HG03097 (cell line): ENCODE measurements at regions not wholly inside any gene's neighbourhood (a gene's known extent, or its start where the extent isn't known, plus 50 kb on each side); places are given as distances from the start of the nearest gene placed in this dataset.

Experiments
- ATAC-seq: cut with Tn5 transposase; IDR thresholded peaks from one replicate; pipeline ENCODE4 v1.9.1; 2021; ENCODE audit not compliant: unreplicated experiment, low FRiP score

DNA sequence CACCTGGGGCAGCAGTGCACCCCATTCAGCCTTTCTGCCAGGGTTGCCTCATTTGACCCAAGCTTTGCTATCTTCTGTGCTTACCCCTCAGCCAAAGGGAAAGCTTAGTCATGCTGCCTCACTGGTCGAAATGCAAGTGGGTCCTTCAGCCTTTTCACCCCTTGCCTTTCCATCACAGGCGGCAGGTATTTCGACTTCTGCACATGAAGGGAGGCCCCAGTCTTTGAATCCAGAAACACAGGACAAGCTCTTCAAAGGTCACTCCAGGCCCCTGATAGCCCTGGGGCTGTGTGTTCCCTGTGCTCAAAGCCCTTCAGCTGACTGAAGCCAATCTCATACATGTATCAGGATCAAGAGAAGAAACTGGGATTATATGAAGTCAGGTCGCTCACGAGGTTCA, 129.7 kb downstream of the SNX19 start:
- no peak for ATAC-seq

DNA sequence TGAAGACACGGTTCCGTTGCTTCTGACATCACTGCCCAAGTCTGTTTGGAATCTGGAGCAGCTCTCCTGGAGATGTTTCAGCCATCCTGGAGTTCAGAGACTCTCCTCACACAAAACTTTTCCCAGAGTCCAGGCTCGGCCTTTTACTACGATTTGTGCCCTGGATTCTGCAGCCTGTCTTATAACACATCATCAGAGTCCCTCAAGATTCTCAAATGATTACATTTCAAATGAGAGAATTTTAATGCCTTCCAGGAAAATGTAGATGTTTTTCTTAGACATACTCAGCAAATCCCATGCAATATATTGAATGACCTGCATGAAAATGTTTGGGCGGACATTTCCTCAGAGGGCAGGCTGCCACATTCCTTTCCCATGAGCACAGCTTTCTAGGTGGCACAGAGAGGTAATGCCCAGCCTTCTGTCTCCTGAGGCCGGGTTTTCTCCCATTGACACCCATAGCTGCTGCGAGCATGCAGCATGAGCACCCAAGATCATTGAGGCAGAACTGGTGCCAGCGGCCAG, 129.1 kb downstream of the SNX19 start:
- no peak for ATAC-seq

DNA sequence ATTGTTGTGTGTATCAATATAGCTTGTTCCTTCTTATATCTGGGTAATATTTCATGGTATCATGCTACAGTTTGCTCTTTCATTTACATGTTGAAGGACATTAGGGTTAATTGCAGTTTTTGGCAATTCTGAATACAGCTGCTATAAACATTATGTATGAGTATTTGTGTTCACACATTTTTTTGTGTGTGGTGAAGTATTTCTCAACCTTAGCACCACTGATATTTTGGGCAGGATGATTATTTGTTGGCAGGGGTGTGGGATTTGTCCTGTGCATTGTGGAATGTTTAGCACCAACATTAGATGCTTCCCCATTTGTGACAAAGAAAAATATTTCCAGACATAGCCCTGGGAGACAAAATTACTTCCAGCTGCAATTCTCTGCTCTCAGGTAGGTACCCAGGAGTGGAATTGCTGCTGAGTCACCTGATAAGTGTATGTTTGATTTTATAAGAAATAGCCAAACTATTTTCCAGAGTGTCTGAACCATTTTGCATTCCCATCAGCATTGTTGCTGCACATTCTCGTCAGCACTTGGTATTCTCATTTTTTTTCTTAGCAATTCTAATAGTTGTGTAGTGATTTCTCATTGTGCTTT, 128.2 kb downstream of the SNX19 start:
- ATAC-seq: no peak

DNA sequence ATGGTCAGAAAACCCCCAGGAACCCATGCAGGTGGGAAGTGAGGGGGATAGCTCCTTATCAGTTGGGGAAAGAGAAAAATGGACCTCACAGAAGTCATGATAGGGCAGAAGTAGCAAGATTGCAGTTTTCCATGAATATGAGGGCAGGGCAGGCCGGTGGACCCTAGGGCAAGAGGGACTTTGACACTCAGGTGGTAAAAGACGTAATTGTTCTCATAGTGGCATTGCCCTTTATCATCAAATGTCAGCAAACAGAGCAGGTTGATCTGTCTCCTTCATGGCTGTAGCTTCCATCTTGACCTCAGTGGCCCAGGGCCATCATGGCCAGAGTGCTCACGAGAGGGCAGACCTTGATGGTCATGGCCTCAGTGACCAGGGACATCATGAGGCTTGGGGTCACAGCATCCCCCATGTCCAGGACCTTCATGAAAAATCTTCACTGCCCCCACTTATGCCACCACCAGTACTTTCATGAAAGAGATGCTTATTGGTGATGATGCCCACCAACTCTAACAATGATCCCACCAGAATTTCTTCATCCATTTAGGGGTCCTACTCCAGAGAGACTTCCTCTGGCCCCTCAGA, 127.1 kb downstream of the SNX19 start:
- no peak for ATAC-seq

DNA sequence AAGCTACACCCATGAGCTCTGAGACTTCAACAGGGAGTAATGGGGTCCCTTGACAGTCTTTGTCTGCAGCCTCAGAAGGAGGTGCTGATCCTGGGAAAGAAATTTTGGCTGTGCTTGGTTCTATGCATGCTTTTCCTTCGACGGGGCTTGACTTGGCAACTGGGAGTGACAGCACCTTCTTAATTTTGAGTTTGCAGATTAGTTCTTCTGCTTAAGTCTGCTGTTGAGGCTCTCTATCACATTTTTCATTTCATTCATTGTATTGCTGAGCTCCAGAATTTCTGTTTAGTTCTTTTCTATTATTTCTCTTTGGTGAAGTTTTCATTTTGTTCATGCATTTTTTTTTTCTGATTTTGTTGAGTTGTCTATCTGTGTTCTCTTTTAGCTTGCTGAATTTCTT, 125.6 kb downstream of the SNX19 start:
- no peak for ATAC-seq

DNA sequence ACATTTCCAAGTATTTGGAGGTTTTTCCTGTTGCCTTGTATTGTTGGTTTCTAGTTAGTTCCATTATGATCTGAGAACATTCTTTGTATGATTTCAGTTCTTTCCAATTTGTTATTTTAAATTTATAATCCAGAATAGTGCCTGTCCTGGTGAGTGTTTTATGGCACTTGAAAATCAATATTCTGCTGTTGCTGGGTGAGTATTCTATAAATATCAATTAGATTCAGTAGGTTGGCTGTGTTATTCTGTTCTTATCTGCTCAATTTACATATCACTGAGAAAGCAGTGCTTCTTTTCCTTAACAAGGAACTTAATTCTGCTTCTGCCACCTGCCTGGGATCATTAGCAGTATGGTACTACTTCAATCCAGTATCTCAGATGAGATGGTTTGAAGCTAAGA, 123.5 kb downstream of the SNX19 start:
- ATAC-seq: no peak

DNA sequence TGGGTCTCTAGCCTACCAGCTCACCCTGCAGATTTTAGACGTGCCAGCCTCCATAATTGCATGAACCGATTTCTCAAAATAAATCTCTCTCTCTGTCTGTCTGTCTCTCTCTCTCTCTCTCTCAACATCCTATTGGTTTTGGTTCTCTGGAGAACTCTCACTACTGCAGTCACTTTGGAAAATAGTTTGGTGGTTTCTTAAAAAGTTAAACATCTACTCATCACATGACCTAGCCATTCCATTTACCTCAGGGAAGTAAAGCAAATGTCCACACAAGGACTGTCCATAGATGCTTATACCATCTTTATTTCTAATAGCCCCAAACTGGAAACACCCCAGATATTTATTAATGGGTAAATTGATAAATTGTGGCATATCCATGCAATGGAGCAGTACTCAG, 119.5 kb downstream of the SNX19 start:
- ATAC-seq: no peak

DNA sequence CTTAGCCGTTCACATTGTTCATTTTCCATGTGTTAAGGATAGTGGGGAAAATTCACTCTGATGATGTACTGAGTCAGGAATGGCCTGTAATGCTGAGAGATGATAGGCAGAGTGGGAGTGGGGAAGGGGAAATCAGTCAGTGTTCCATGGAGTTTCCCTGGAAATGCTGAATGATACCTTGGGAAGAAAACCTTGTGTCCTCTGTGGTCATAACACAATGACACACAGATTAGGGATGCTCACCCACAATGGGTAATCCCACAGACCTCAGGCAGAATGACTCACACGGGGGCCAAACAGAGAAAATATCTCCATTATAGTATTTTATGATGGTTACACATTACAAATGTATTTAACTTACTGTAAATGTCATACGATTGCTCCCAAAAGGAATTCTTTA, 118.0 kb downstream of the SNX19 start:
- no peak for ATAC-seq

DNA sequence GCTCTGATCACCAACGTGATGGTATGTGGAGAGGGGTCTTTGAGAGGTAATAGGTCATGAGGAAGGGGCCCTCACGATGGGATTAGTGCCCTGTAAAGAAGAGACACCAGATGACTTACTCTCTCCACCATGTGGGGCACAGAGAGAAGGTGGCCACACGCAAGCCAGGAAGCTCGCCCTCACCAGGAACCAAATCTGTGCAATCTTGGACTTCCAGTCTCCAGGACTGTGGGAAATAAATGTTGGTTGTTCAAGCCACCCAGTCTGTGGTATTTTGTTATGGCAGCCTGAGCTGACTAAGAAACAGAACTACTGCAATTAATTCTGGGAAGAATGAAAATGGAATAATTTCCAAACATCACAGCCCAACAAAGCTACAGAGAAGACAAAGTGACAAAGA, 117.5 kb downstream of the SNX19 start:
- no peak for ATAC-seq

DNA sequence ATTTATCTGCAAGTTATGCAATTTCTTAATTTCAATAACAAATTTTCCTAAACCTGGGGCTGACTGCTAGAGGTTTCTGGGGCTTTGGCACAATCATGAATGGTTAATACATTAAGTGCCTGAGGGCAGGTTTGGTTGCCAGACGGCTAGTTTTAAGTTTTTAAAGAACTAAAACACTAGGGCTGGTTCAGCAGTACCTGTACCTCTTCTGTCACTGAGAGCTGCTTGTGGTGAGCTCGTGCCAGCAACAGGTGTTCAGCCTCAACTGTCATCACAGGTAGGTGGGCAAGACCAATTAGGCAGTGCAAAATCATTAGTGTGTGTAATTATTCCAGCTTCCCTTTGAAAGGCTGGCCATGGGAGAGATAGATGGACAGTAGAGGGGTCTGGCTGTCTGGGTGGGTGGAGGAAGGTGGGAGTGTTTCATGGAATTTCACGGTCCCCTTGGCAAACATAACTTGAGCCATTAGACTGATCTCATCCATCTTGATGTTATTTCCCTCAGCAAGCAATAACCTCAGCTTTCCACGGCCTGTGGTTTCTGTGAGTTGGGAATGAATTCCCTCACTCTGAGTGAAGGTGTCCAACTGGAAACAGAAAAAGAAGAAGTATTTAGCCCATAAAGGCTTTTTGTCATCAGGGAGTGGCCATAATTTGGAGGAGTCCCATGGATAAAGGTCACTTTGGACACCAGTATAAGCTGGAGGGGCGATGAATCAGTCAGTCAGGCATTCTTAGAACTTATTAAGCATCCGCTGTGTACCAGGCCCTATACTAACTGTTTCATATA, 114.8 kb downstream of the SNX19 start:
- ATAC-seq: no peak

DNA sequence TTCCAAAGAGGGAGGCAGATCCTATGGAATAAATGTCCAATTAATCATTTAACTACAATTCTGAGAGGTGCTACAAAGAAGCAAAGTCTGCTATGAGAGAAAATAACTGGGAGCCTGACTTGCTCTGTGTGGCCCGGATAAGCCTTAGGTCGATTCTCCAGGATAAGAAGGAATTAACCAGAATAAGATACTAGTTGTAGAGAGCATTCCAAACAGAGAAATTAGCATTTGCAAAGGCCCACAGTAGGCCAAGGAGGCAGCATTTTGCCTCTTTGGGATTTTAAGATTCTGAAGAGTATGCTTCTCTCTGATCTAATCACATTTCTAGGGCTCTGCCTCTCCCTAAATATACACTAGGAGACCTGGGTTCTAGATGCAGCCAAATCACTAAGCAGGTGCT, 113.7 kb downstream of the SNX19 start:
- ATAC-seq: no peak

DNA sequence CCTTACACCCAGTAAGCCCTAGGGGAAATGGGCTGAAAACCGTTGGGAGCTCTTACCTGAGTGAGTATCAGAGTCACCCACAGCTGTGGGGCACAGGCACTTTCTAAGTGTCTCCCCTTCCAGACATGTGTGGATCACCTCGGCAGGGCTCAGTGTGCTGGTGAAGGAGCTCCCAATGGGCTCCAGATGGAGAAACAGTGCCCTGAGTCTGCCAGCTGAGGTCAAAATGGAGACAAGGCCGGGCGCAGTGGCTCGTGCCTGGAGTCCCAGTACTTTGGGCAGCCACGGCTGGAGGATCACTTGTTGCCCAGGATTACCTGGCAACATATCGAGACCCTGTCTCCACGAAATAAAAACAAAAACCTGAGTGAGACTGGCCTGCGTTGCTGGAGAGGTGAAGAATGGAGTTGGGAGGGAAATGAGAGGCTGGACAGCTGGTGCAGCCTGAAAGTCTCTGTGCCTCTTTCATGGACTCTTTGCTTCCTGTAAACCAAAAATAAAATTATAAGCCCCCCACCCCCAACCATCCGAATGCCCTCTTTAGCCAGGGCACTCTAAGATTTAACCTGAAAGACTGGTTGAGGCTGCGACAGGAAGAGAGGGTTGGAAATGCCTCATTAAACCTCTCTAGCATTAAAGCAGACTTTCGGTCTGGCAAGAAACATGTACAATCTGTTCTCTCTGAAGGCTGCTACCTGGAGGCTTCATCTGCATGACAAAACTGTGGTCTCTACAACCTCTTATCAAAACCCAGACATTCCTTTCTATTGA, 111.8 kb downstream of the SNX19 start:
- no peak for ATAC-seq

DNA sequence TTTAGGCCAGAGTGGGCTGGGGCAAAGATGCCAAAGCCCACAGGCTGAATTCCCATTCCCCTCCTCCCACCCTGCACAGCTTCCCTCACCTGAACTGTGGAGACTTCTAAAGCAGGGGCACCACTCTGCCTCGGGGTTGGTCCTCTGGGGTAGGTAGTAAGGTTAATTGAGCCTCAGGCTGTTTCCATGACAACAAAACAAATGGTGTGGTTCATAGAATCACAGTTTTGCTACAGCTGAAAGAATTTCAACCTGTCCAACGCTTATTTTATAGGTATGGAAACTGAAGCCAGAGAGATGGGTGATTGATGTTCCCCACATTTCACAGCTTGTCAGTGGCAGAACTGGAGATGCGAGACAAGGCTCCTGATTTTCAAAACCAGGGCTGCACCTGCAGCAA, 109.5 kb downstream of the SNX19 start:
- no peak for ATAC-seq

DNA sequence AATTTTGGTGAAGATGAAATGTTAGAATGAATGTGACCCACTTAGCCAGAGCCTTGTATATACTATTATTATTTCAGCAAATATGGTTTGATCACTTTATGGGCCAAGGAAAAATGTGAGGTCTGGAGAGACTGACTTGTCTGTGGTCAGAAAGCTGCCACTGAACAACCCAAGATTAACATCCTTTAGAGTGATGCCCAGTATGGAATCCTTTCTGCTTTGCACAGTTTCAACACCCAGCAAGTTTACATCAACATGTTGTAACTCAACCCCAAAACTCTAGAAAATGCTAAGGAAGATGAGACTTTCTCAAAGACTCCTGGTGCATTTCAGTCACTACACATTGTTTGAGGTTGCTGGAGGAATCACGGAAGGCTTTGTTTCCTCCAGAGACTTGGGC, 107.7 kb downstream of the SNX19 start:
- no peak for ATAC-seq

DNA sequence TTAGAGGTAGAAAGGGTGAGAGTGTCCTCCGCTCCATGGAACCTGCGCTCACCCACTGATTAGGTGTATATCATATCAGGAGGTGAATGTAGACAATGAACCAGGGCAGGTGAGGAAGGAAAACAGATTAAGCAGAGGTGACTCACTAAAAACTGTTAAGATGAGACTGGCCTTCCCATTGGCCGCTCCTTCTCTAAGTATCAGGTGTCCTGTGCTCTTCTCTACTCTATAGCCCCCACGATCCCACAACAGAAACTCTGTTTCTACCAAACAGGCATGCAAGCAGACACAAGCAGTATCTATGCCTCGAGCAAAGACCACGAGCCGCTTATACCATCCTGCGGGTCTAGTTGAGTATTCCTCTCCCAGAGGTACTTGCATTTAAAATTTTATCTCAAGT, 103.1 kb downstream of the SNX19 start:
- ATAC-seq: no peak

DNA sequence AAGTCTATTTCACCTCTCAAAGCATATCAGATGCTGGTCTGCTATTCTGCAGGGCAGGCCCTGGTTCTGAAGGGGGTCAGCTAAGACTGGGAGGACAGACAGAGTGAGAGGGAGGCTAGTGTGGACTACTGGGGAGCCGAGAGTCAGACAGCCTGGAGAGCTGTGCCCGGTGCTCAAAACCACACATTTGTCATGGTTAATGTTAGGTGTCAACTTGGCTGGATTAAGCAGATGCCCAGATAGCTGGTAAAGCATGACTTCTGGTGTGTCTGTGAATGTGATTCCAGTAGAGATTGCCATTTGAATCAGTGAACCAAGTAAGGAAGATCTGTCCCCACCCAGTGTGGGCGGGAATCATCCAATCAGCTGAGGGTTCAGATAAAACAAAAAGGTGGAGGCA, 102.6 kb downstream of the SNX19 start:
- no peak for ATAC-seq

DNA sequence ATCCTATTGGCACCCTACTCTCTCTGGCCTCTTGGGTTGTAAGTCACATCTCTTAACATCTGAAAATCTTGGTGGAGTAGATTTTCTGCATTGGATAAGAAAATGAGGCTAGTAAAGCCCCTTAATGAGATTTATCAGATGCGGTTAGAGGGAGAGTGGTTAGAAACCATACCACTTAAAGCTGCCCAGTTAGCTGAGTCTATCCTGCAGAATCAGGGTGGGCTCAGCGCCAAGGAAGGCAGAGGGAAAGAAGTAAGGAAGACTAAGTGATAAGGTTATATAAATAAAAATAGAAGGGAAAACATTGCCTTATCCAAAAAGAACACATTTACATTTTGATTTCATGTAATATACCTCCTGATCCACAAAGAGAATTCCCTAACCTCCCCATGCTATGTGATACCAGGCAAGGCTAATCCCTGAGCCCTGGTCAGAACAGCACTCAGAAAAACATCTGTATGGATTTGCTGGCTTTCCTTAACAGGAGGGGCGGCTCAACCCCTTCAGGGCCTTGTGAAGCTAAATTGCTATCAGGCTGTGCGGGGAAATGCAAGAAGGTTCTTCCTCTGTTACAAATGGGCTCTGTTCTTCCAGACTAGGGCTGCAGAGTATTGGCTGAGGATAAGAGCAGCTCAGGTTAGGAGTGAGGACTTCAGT, 101.7 kb downstream of the SNX19 start:
- ATAC-seq: no peak

DNA sequence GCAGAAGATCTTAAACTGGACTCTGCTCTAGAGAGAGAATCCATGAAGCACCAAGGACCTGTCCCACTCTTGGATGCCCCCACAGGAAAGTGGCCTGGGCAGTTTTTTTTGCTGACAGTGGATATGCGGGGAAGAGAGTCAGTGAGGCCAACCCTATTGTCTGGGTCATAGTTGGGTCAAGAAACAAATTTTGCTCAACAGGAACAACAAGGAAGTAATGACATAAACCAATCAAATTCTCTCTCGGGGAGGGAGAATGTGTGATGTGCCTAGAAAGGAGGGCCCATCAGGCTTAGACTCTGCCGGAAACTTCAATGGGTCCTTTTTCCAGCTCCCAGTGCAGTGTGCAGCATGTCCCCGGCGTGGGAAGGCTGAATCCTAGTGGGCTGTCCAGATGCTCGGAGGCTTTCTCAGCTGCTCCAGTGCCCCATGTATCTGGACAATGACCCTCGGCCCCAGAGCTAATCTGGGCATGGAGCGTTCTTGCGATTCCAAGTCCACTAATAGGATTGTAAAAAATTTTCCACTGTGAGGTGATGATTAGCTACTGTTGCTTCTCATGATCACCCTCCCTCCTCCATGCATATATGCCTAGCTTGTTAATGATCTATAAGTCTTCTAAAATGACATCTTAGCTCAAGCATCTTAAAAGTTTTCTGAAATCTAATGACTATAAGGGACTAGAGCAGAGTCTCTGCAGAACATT, 101.0 kb downstream of the SNX19 start:
- no peak for ATAC-seq

DNA sequence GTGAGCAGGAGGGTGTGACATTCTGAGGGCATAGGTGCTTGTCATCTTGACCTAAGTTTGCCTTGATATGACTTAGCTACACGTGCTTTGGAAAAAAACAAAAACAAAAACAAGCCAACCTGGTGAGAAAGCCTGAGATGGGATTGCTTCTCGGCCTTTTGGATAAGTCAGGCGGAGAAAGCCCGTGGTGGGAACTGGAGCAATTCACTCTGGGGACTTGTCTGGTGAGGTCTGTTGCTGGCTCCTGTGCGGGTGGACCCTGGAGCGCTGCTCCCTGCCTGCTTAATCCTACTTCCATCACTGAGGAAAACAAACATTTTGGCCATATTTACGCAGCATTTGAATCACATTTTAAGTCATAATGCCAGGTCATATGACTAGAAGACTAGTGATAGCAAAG, 100.3 kb downstream of the SNX19 start:
- no peak for ATAC-seq
